B cell (primary cell): ENCODE measurements at regions not wholly inside any gene's neighbourhood (a gene's known extent, or its start where the extent isn't known, plus 50 kb on each side); places are given as distances from the start of the nearest gene placed in this dataset.

Source experiments
- ATAC-seq: fragments of 200-7000 bp; cut with Tn5 transposase; one replicate; pipeline ENCODE4 v1.10.0; 2021; ENCODE audit warnings: low read depth, mild to moderate bottlenecking, moderate number of reproducible peaks, moderate library complexity
- CTCF ChIA-PET: fragments of 350-600 bp; sonication (Branson Sonifier 250); formaldehyde crosslinking; loops from one replicate; lab custom pipeline; 2021; ENCODE audit warnings: antibody characterized with exemption, inconsistent platforms; lab: Charles Lee
- POLR2A ChIA-PET: fragments of 350-600 bp; sonication (Branson Sonifier 250); formaldehyde crosslinking; loops from one replicate; lab custom pipeline; 2021; ENCODE audit warnings: antibody characterized with exemption; lab: Charles Lee
- DNase-seq: peaks from one replicate; pipeline ENCODE4 v3.0.0; 2013
- H2AFZ ChIP-seq: 2 replicates; pipeline ENCODE4 v1.6.1; 2012; ENCODE audit warnings: mild to moderate bottlenecking, low read depth, low read length; ENCODE audit not compliant: insufficient read depth, poor library complexity, severe bottlenecking
- H3K27ac ChIP-seq, 2 donors: 1 replicate in 1 of 2; 2 replicates in 1 of 2; pipeline ENCODE4 v1.5.1; 2012 to 2013; ENCODE audit warnings: low read length in 2 of 2, mild to moderate bottlenecking in 2 of 2, moderate library complexity in 1 of 2
- H3K27me3 ChIP-seq, 4 experiments: fragments of 200-600 bp in 1 of 4; sonication (generic) in 1 of 4; replicated peaks in 1 of 4; 1 replicate in 2 of 4; 2 replicates in 2 of 4; pipeline versions ENCODE4 v1.6.1 to v1.7.0; 2013 to 2016; ENCODE audit warnings: low read length in 3 of 4, mild to moderate bottlenecking in 2 of 4, mixed read lengths in 1 of 4, moderate library complexity in 1 of 4; ENCODE audit not compliant: insufficient read depth in 4 of 4, control insufficient read depth in 3 of 4; ENCODE audit errors: control extremely low read depth in 1 of 4
- H3K36me3 ChIP-seq, 2 experiments: replicated peaks in 1 of 2; 1 replicate in 1 of 2; 2 replicates in 1 of 2; pipeline versions ENCODE4 v1.6.1 to v1.7.1; 2013; ENCODE audit warnings: low read length in 1 of 2; ENCODE audit not compliant: insufficient read depth in 2 of 2, control insufficient read depth in 1 of 2; ENCODE audit errors: control extremely low read depth in 1 of 2, extremely low read depth in 1 of 2
- H3K4me1 ChIP-seq, 2 donors: fragments of 200-600 bp in 1 of 2; sonication (generic) in 1 of 2; 1 replicate in 1 of 2; 2 replicates in 1 of 2; pipeline versions ENCODE4 v1.5.1 to v1.6.1; 2013 to 2017; ENCODE audit warnings: low read length in 2 of 2; ENCODE audit not compliant: control insufficient read depth in 2 of 2, insufficient read depth in 2 of 2
- H3K4me2 ChIP-seq: replicated peaks from 2 replicates; pipeline ENCODE3; 2012; ENCODE audit warnings: mild to moderate bottlenecking, low read depth, low read length; ENCODE audit not compliant: poor library complexity, severe bottlenecking
- H3K4me3 ChIP-seq, 5 experiments: fragments of 200-600 bp in 1 of 5; sonication (generic) in 1 of 5; 1 replicate in 3 of 5; 2 replicates in 2 of 5; pipeline versions ENCODE4 v1.5.1 to v1.7.0; 2011 to 2016; ENCODE audit warnings: low read length in 4 of 5, mild to moderate bottlenecking in 4 of 5, low read depth in 2 of 5, control low read depth in 1 of 5, moderate library complexity in 1 of 5; ENCODE audit not compliant: insufficient read depth in 1 of 5; ENCODE audit errors: control extremely low read depth in 1 of 5, extremely low read depth in 1 of 5
- H3K79me2 ChIP-seq: fragments of 200-600 bp; sonication (generic); one replicate; pipeline ENCODE4 v1.6.0; 2016; ENCODE audit warnings: low read length; ENCODE audit not compliant: control insufficient read depth, insufficient read depth
- H3K9ac ChIP-seq: fragments of 200-600 bp; sonication (generic); 2 replicates; pipeline ENCODE4 v1.6.1; 2017; ENCODE audit warnings: mild to moderate bottlenecking, low read length, moderate library complexity
- H3K9me3 ChIP-seq, 3 donors: one replicate each; pipeline versions ENCODE4 v1.6.1 to v1.7.1; 2013; ENCODE audit warnings: low read length in 2 of 3; ENCODE audit not compliant: control insufficient read depth in 2 of 3, insufficient read depth in 1 of 3; ENCODE audit errors: control extremely low read depth in 1 of 3
- H4K20me1 ChIP-seq: 2 replicates; pipeline ENCODE4 v1.6.0; 2012; ENCODE audit warnings: mild to moderate bottlenecking, low read length; ENCODE audit not compliant: insufficient read depth, control insufficient read depth, poor library complexity, severe bottlenecking
- H3K27ac Mint-ChIP-seq: one replicate; pipeline ENCODE4 v1.8.0; 2021; ENCODE audit warnings: mixed read lengths
- H3K27me3 Mint-ChIP-seq: one replicate; pipeline ENCODE4 v1.8.0; 2021; ENCODE audit warnings: mixed read lengths
- H3K4me1 Mint-ChIP-seq: one replicate; pipeline ENCODE4 v1.8.0; 2021; ENCODE audit warnings: mixed read lengths
- H3K4me3 Mint-ChIP-seq: one replicate; pipeline ENCODE4 v1.8.0; 2021; ENCODE audit warnings: mixed read lengths
- H3K9me3 Mint-ChIP-seq: one replicate; pipeline ENCODE4 v1.8.0; 2022; ENCODE audit warnings: mixed read lengths; ENCODE audit not compliant: insufficient read depth
- EZH2 ChIP-seq: IDR thresholded peaks from 2 replicates; pipeline ENCODE4 v1.6.1; 2012; ENCODE audit warnings: borderline replicate concordance, low read depth, mild to moderate bottlenecking, moderate library complexity, low read length; ENCODE audit not compliant: insufficient read depth, poor library complexity, severe bottlenecking
- WGBS: methylation state at CpG from one replicate; pipeline ENCODE4 v1.1.5; 2013; ENCODE audit warnings: missing lambda C conversion rate; ENCODE audit not compliant: insufficient coverage; 5-methylcytosine and 5-hydroxymethylcytosine counted together
- intact Hi-C: fragments of 100-400 bp; cut with micrococcal nuclease; formaldehyde crosslinking; loops from one replicate; pipeline ENCODE4 v1.10.0; 2022
- TF ChIP-seq, protein P1 (sequence below): fragments of 200-600 bp; IDR thresholded peaks from one replicate; pipeline ENCODE4 v1.8.0; 2022; ENCODE audit warnings: antibody characterized with exemption, mild to moderate bottlenecking

DNA sequence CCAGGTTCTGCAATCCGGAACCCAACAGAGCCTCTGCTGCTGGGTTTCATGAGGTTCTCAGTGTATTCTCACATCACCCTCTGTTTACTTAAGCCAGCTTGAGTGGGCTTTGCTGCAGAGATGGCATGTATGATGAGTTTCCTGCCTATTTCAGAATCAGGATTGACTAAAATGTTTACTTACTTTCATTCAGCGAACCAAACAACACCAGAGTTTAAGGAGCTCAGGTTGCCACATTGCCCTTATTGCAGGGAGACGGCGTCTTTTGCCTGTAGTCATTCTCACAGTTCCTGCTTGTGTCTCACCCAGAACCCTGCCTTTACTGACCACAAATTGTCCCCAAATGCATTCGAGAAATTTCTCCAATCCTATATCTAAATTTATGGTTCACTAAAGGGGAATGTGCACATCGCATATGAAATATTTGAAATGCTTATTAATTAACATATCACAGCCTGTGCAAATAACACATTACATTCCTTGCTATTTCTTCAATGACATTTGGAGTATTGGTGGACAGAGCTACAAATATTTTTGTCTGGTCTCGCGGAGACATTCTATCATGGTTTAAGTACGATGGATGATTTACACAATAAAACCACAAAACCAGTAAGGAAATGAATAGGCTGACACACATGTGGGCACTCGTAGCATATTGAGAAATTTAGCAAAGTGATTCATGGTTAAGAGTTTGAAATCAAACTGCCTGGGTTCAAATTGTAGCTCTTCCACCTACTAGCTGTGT lies 377.2 kb upstream of the CFAP20DC start:
- WGBS: 81% methylated on average over 3 of the region's 10 CpGs
- POLR2A ChIA-PET: no interaction called here
- no peak overlapping the region for H3K4me2 ChIP-seq
- peaks cover 5 to 20% of the 10 kb centered on the region in 2 donors for H3K4me1 ChIP-seq
- peaks cover 21% of the 10 kb centered on the region for H3K4me1 Mint-ChIP-seq
- TF ChIP-seq EZH2: no peak
- TF ChIP-seq, protein P1, sequence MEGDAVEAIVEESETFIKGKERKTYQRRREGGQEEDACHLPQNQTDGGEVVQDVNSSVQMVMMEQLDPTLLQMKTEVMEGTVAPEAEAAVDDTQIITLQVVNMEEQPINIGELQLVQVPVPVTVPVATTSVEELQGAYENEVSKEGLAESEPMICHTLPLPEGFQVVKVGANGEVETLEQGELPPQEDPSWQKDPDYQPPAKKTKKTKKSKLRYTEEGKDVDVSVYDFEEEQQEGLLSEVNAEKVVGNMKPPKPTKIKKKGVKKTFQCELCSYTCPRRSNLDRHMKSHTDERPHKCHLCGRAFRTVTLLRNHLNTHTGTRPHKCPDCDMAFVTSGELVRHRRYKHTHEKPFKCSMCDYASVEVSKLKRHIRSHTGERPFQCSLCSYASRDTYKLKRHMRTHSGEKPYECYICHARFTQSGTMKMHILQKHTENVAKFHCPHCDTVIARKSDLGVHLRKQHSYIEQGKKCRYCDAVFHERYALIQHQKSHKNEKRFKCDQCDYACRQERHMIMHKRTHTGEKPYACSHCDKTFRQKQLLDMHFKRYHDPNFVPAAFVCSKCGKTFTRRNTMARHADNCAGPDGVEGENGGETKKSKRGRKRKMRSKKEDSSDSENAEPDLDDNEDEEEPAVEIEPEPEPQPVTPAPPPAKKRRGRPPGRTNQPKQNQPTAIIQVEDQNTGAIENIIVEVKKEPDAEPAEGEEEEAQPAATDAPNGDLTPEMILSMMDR: no peak
- H3K27me3 ChIP-seq: no peaks in the 10 kb centered on the region
- H3K27ac ChIP-seq: no peak overlapping the region
- no peaks in the 10 kb centered on the region for H3K79me2 ChIP-seq
- no peak for DNase-seq
- H3K9ac ChIP-seq: no peak overlapping the region
- H4K20me1 ChIP-seq: no peaks in the 10 kb centered on the region
- H3K9me3 ChIP-seq: peaks cover 0 to 1% (median 0%) of the 10 kb centered on the region in 3 donors
- H3K4me3 ChIP-seq: no peak overlapping the region
- H3K27ac Mint-ChIP-seq: no peak overlapping the region
- H3K36me3 ChIP-seq: no peaks in the 10 kb centered on the region
- H3K4me3 Mint-ChIP-seq: no peak overlapping the region
- intact Hi-C loops: no loop called here
- CTCF ChIA-PET: no interaction called here
- ATAC-seq: no peak
- no peaks in the 10 kb centered on the region for H3K27me3 Mint-ChIP-seq
- no peak overlapping the region for H2AFZ ChIP-seq
- no peaks in the 10 kb centered on the region for H3K9me3 Mint-ChIP-seq

DNA sequence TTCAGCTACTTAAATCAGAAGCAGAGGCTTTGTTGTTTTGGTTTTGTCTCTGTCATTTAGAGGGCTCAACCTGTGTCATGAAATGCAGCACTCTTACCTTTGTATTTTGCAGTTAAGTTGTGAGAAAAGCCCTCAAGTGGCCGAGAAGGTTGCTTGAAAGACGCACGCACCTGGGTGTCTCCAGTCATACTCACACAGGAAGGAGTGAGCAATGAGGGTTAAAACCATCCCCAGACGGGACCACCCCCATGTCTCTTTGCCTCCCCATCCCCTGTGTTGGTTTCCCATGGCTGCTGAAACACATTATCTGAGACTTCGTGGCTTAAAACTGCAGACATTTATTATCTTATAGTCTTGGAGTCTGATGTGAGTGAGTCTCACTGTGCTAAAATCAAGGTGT lies 376.1 kb upstream of the CFAP20DC start:
- Mint-ChIP-seq H3K4me1 (peaks cover 21% of the 10 kb centered on the region), H3K27ac (no peak overlapping the region), H3K4me3 (no peak overlapping the region), H3K27me3 (no peaks in the 10 kb centered on the region), H3K9me3 (no peaks in the 10 kb centered on the region)
- H3K4me2 ChIP-seq: no peak overlapping the region
- no peak overlapping the region for H3K9ac ChIP-seq
- H2AFZ ChIP-seq: peak overlapping the region; percentile 30
- no peak for DNase-seq
- no peaks in the 10 kb centered on the region for H4K20me1 ChIP-seq
- no peak overlapping the region for H3K4me3 ChIP-seq
- H3K79me2 ChIP-seq: no peaks in the 10 kb centered on the region
- peaks cover 0 to 1% (median 0%) of the 10 kb centered on the region in 3 donors for H3K9me3 ChIP-seq
- H3K4me1 ChIP-seq: peaks cover 5 to 20% of the 10 kb centered on the region in 2 donors
- H3K27me3 ChIP-seq: no peaks in the 10 kb centered on the region
- no peak overlapping the region for H3K27ac ChIP-seq
- ATAC-seq: no peak
- intact Hi-C loops: no loop called here
- TF ChIP-seq EZH2: no peak
- TF ChIP-seq, protein P1: no peak
- ChIA-PET CTCF (no interaction called here), POLR2A (no interaction called here)
- no CpG with 5 or more reads among the region's 5 CpGs for WGBS
- H3K36me3 ChIP-seq: no peaks in the 10 kb centered on the region
